GM13977 (cell line): ENCODE measurements at regions not wholly inside any gene's neighbourhood (a gene's known extent, or its start where the extent isn't known, plus 50 kb on each side); places are given as distances from the start of the nearest gene placed in this dataset.

ENCODE experiments used
- DNase-seq: peaks from one replicate; pipeline ENCODE4 v3.0.0; 2012; ENCODE audit warnings: low spot score
- in situ Hi-C: fragments of 300-500 bp; cut with MboI; formaldehyde crosslinking; loops from one replicate; pipeline ENCODE4 v1.12.0; 2022; ENCODE audit warnings: low sequenced_read_pairs, low pct_unique_long_range_greater_than_20kb, mixed read lengths, inconsistent platforms; ENCODE audit not compliant: unreplicated experiment
- TF ChIP-seq, protein P1 (sequence below): IDR thresholded peaks from 2 replicates; pipeline ENCODE4 v1.5.1; 2012; ENCODE audit warnings: mild to moderate bottlenecking, control low read depth; ENCODE audit not compliant: insufficient read depth; ENCODE audit errors: extremely low read depth, missing control alignments

- DNase-seq = no peak
- in situ Hi-C loops = no loop called here
- TF ChIP-seq, protein P1, sequence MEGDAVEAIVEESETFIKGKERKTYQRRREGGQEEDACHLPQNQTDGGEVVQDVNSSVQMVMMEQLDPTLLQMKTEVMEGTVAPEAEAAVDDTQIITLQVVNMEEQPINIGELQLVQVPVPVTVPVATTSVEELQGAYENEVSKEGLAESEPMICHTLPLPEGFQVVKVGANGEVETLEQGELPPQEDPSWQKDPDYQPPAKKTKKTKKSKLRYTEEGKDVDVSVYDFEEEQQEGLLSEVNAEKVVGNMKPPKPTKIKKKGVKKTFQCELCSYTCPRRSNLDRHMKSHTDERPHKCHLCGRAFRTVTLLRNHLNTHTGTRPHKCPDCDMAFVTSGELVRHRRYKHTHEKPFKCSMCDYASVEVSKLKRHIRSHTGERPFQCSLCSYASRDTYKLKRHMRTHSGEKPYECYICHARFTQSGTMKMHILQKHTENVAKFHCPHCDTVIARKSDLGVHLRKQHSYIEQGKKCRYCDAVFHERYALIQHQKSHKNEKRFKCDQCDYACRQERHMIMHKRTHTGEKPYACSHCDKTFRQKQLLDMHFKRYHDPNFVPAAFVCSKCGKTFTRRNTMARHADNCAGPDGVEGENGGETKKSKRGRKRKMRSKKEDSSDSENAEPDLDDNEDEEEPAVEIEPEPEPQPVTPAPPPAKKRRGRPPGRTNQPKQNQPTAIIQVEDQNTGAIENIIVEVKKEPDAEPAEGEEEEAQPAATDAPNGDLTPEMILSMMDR = no peak
Observed at GRCh38 chr2:176769499-176770370, 442.9 kb upstream of the HNRNPA3 start.

- DNase-seq = no peak
- TF ChIP-seq, protein P1 = no peak
- in situ Hi-C loops = no loop called here
Observed at GRCh38 chr2:176772816-176773215, 439.8 kb upstream of the HNRNPA3 start.

- in situ Hi-C loops = no loop called here
- TF ChIP-seq, protein P1 = no peak
- no peak for DNase-seq
Observed at GRCh38 chr2:176774766-176775451, 437.7 kb upstream of the HNRNPA3 start.

DNA sequence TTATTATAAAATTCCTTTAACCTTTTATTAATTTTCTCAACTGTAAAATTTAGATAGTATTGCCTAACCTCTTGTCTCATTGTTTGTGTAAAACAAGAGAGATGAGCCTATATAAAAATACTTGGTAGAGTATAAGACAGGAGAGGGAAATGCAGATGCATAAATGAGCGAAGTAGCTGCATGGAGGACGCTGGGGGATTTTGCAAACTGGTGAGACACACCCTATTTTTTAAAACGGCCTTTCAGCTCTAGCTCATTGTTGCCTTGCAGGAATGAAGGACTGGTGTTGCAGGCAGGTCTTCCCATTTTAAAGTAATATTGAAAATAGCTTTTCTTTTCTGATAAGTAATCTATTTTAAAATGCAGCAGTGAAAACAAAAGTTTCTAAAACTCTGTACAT lies 435.3 kb upstream of the HNRNPA3 start:
- TF ChIP-seq, protein P1 = no peak
- in situ Hi-C loops = no loop called here
- no peak for DNase-seq

GRCh38 chr2:176779917-176780316 lies 432.7 kb upstream of the HNRNPA3 start:
- TF ChIP-seq, protein P1 = no peak
- in situ Hi-C loops = no loop called here
- DNase-seq = no peak

GRCh38 chr2:176780348-176780747 lies 432.2 kb upstream of the HNRNPA3 start:
- TF ChIP-seq, protein P1 = no peak
- DNase-seq = no peak
- in situ Hi-C loops = no loop called here
